ENCODE measurements at regions not wholly inside any gene's neighbourhood (a gene's known extent, or its start where the extent isn't known, plus 50 kb on each side); places are given as distances from the start of the nearest gene placed in this dataset.

- Histone ChIP-seq H3K4me1 (ENCODE audit: control insufficient read depth in 5 of 5, insufficient read depth in 5 of 5, low read length in 5 of 5) (no peaks in the 10 kb centered on the region), H3K27ac (ENCODE audit: low read depth in 1 of 2, low read length in 1 of 2) (no peak overlapping the region), H3K9ac (ENCODE audit: insufficient read depth in 1 of 2, low read length in 2 of 2) (no peak overlapping the region), H3K27me3 (ENCODE audit: control insufficient read depth in 3 of 3, insufficient read depth in 3 of 3, low read length in 2 of 3) (no peaks in the 10 kb centered on the region), H3K36me3 (ENCODE audit: control insufficient read depth in 4 of 4, insufficient read depth in 4 of 4, low read length in 4 of 4) (no peaks in the 10 kb centered on the region), H3K9me3 (ENCODE audit: control insufficient read depth in 4 of 4, insufficient read depth in 3 of 4, low read length in 3 of 4) (peaks cover 0 to 9% (median 2%) of the 10 kb centered on the region in 4 donors), H3K4me3 (no peak overlapping the region)
- WGBS, 2 donors = 84 to 90% methylated on average over 21 of the region's 21 CpGs
- ATAC-seq (ENCODE audit: insufficient read depth, low FRiP score) (no peak), DNase-seq (no peak)
- no peak for TF ChIP-seq CTCF (IDR thresholded peaks at IDR 0.05; ENCODE audit: control extremely low read depth, extremely low read depth)
Measured at GRCh38 chr10:130423455-130424305, 287.5 kb downstream of the GLRX3 start.

GRCh38 chr10:130424418-130424817, 288.2 kb downstream of the GLRX3 start:
- 73 to 78% methylated on average over 10 of the region's 10 CpGs for WGBS, 2 donors
- no peak overlapping the region for H3K4me3 ChIP-seq
- H3K36me3 ChIP-seq (ENCODE audit: control insufficient read depth in 4 of 4, insufficient read depth in 4 of 4, low read length in 4 of 4) = no peaks in the 10 kb centered on the region
- ATAC-seq (ENCODE audit: insufficient read depth, low FRiP score) (no peak), DNase-seq (no peak)
- no peak overlapping the region for H3K9ac ChIP-seq (ENCODE audit: insufficient read depth in 1 of 2, low read length in 2 of 2)
- H3K27ac ChIP-seq (ENCODE audit: low read depth in 1 of 2, low read length in 1 of 2) = no peak overlapping the region
- H3K9me3 ChIP-seq (ENCODE audit: control insufficient read depth in 4 of 4, insufficient read depth in 3 of 4, low read length in 3 of 4) = peaks cover 0 to 6% (median 2%) of the 10 kb centered on the region in 4 donors
- no peaks in the 10 kb centered on the region for H3K27me3 ChIP-seq (ENCODE audit: control insufficient read depth in 3 of 3, insufficient read depth in 3 of 3, low read length in 2 of 3)
- TF ChIP-seq CTCF (IDR thresholded peaks at IDR 0.05; ENCODE audit: control extremely low read depth, extremely low read depth) = no peak
- H3K4me1 ChIP-seq (ENCODE audit: control insufficient read depth in 5 of 5, insufficient read depth in 5 of 5, low read length in 5 of 5) = no peaks in the 10 kb centered on the region

DNA sequence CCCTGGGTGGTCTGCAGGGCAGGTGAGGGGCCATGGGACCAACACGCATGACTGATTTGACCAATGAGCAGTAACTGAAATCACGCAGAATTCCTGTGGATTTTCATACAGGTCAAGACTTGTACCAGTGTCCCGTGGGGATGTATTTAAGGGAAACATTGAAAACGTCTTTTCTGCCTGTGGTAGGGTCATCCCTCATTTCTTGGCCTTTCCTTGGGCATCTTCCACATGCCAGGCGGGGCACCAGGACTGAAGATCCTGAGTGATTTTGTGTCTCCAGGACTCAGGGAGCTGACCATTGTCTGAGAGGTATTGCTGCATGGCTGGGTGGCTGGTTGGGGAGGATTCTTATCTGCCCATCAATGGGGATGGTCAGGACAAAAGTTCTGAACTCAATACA, 289.0 kb downstream of the GLRX3 start:
- H3K9me3 ChIP-seq (ENCODE audit: control insufficient read depth in 4 of 4, insufficient read depth in 3 of 4, low read length in 3 of 4) = peaks cover 0 to 6% (median 2%) of the 10 kb centered on the region in 4 donors
- H3K27me3 ChIP-seq (ENCODE audit: control insufficient read depth in 3 of 3, insufficient read depth in 3 of 3, low read length in 2 of 3) = no peaks in the 10 kb centered on the region
- WGBS, 2 donors = 79 to 83% methylated on average over 5 of the region's 5 CpGs
- no peak for TF ChIP-seq CTCF (IDR thresholded peaks at IDR 0.05; ENCODE audit: control extremely low read depth, extremely low read depth)
- H3K4me3 ChIP-seq = no peak overlapping the region
- no peak overlapping the region for H3K9ac ChIP-seq (ENCODE audit: insufficient read depth in 1 of 2, low read length in 2 of 2)
- no peak overlapping the region for H3K27ac ChIP-seq (ENCODE audit: low read depth in 1 of 2, low read length in 1 of 2)
- no peak for ATAC-seq (ENCODE audit: insufficient read depth, low FRiP score)
- no peaks in the 10 kb centered on the region for H3K4me1 ChIP-seq (ENCODE audit: control insufficient read depth in 5 of 5, insufficient read depth in 5 of 5, low read length in 5 of 5)
- H3K36me3 ChIP-seq (ENCODE audit: control insufficient read depth in 4 of 4, insufficient read depth in 4 of 4, low read length in 4 of 4) = no peaks in the 10 kb centered on the region
- DNase-seq = no peak
